Panc1 (cell line): ENCODE measurements at regions not wholly inside any gene's neighbourhood (a gene's known extent, or its start where the extent isn't known, plus 50 kb on each side); places are given as distances from the start of the nearest gene placed in this dataset.

Experiments
- ATAC-seq: fragments of 200-7000 bp; cut with Tn5 transposase; 2 replicates; pipeline ENCODE4 v1.9.1; 2020; ENCODE audit warnings: mild to moderate bottlenecking, moderate library complexity
- BruUV-seq: library from RNA; stranded (reverse); fragments of 400-500 nt; replicated peaks from 2 replicates; lab custom pipeline; 2021; lab: Mats Ljungman, UMichigan
- CTCF ChIA-PET: fragments of 300-600 bp; sonication (Branson Sonifier 250); formaldehyde crosslinking; loops from one replicate; lab custom pipeline; 2022; ENCODE audit warnings: antibody characterized with exemption; lab: Charles Lee
- POLR2A ChIA-PET: fragments of 300-600 bp; sonication (Branson Sonifier 250); formaldehyde crosslinking; loops from one replicate; lab custom pipeline; 2022; ENCODE audit warnings: antibody characterized with exemption; lab: Charles Lee
- DNase-seq: peaks from one replicate; pipeline ENCODE4 v3.0.0-alpha.2; 2010; ENCODE audit warnings: low read depth, low spot score
- H3K27ac ChIP-seq: 2 replicates; pipeline ENCODE4 v1.5.1; 2011; ENCODE audit warnings: mild to moderate bottlenecking, low read length, inconsistent platforms
- H3K27me3 ChIP-seq: fragments of 200-500 bp; sonication (Bioruptor generic); 2 replicates; pipeline ENCODE4 v1.6.0; 2014; ENCODE audit warnings: low read length, inconsistent platforms; ENCODE audit not compliant: control insufficient read depth, insufficient read depth
- H3K36me3 ChIP-seq: fragments of 200-500 bp; sonication (Bioruptor generic); 2 replicates; pipeline ENCODE4 v1.5.1; 2014; ENCODE audit warnings: inconsistent platforms, mild to moderate bottlenecking, low read length, moderate library complexity; ENCODE audit not compliant: control insufficient read depth, insufficient read depth
- H3K4me1 ChIP-seq: 2 replicates; pipeline ENCODE4 v1.5.1; 2011; ENCODE audit warnings: inconsistent platforms, mild to moderate bottlenecking, low read length, moderate library complexity; ENCODE audit not compliant: control insufficient read depth, insufficient read depth
- H3K4me3 ChIP-seq, 2 experiments: 2 replicates each; pipeline ENCODE4 v1.5.1; 2011 to 2012; ENCODE audit warnings: low read depth in 2 of 2, low read length in 2 of 2, mild to moderate bottlenecking in 2 of 2, inconsistent platforms in 1 of 2, moderate library complexity in 1 of 2
- H3K9me3 ChIP-seq: fragments of 200-500 bp; sonication (Bioruptor generic); 2 replicates; pipeline ENCODE4 v1.5.1; 2014; ENCODE audit warnings: low read depth, mild to moderate bottlenecking, inconsistent platforms, low read length, moderate library complexity; ENCODE audit not compliant: control insufficient read depth, insufficient read depth
- CTCF ChIP-seq: fragments of 450-650 bp; IDR thresholded peaks from 2 replicates; pipeline ENCODE4 v1.5.1; 2017; ENCODE audit warnings: mild to moderate bottlenecking
- POLR2AphosphoS5 ChIP-seq: IDR thresholded peaks from 2 replicates; pipeline ENCODE4 v1.6.1; 2012; ENCODE audit warnings: mild to moderate bottlenecking, low read depth, low read length, moderate library complexity
- REST ChIP-seq, 2 experiments: IDR thresholded peaks; 2 replicates each; pipeline ENCODE4 v1.6.1; 2011 to 2012; ENCODE audit warnings: low read depth in 2 of 2, control low read depth in 1 of 2, low read length in 1 of 2, mild to moderate bottlenecking in 1 of 2, moderate library complexity in 1 of 2; ENCODE audit not compliant: insufficient read depth in 1 of 2
- SIN3A ChIP-seq: IDR thresholded peaks from 2 replicates; pipeline ENCODE4 v1.6.1; 2012; ENCODE audit warnings: low read depth, mild to moderate bottlenecking, low read length, moderate library complexity, borderline replicate concordance; ENCODE audit not compliant: insufficient read depth
- TCF7L2 ChIP-seq: IDR thresholded peaks from 2 replicates; pipeline ENCODE4 v1.6.1; 2011; ENCODE audit warnings: mild to moderate bottlenecking, low read depth, low read length, inconsistent platforms
- in situ Hi-C: cut with HindIII; loops from 2 replicates; pipeline ENCODE4 v1.10.0; 2016; ENCODE audit warnings: low sequenced_read_pairs, low pct_unique_long_range_greater_than_20kb
- intact Hi-C: fragments of 100-400 bp; cut with micrococcal nuclease; formaldehyde crosslinking; loops from one replicate; pipeline ENCODE4 v1.10.0; 2022; ENCODE audit not compliant: unreplicated experiment

GRCh38 chr2:163062524-163062923 is 224.0 kb upstream of the KCNH7 start:
- Histone ChIP-seq H3K27ac (no peak overlapping the region), H3K27me3 (no peaks in the 10 kb centered on the region), H3K4me1 (no peaks in the 10 kb centered on the region), H3K36me3 (no peaks in the 10 kb centered on the region), H3K4me3 (no peak overlapping the region), H3K9me3 (no peaks in the 10 kb centered on the region)
- POLR2A ChIA-PET, result no interaction called here
- DNase-seq (no peak), ATAC-seq (no peak)
- in situ Hi-C loops (no loop called here), intact Hi-C loops (no loop called here)
- TF ChIP-seq REST (IDR thresholded peaks at IDR 0.05; ENCODE audit: insufficient read depth in 1 of 2, low read depth in 2 of 2, low read length in 1 of 2), result no peak
- no peak for TF ChIP-seq TCF7L2
- TF ChIP-seq CTCF, result no peak
- TF ChIP-seq SIN3A, result no peak
- CTCF ChIA-PET, result interaction anchor here (0.7 kb wide), 1 partner anchor 204 kb away, joined by 5 read pairs; no protein-coding TSS in a partner anchor
- BruUV-seq, result no TSS peak

- POLR2A ChIA-PET, result no interaction called here
- Histone ChIP-seq H3K36me3 (no peaks in the 10 kb centered on the region), H3K4me3 (no peak overlapping the region), H3K9me3 (no peaks in the 10 kb centered on the region), H3K4me1 (no peaks in the 10 kb centered on the region), H3K27ac (no peak overlapping the region), H3K27me3 (no peaks in the 10 kb centered on the region)
- intact Hi-C loops, result no loop called here
- TF ChIP-seq CTCF, result no peak
- TF ChIP-seq POLR2AphosphoS5, result no peak
- no peak for TF ChIP-seq TCF7L2
- TF ChIP-seq REST (IDR thresholded peaks at IDR 0.05; ENCODE audit: insufficient read depth in 1 of 2, low read depth in 2 of 2, low read length in 1 of 2), result no peak
- TF ChIP-seq SIN3A, result no peak
- DNase-seq (no peak), ATAC-seq (no peak)
- no TSS peak for BruUV-seq
- in situ Hi-C loops, result no loop called here
- CTCF ChIA-PET, result no interaction called here
Measured at GRCh38 chr2:163046615-163047014, 208.0 kb upstream of the KCNH7 start.
